ENCODE measurements at regions not wholly inside any gene's neighbourhood (a gene's known extent, or its start where the extent isn't known, plus 50 kb on each side); places are given as distances from the start of the nearest gene placed in this dataset.

DNA sequence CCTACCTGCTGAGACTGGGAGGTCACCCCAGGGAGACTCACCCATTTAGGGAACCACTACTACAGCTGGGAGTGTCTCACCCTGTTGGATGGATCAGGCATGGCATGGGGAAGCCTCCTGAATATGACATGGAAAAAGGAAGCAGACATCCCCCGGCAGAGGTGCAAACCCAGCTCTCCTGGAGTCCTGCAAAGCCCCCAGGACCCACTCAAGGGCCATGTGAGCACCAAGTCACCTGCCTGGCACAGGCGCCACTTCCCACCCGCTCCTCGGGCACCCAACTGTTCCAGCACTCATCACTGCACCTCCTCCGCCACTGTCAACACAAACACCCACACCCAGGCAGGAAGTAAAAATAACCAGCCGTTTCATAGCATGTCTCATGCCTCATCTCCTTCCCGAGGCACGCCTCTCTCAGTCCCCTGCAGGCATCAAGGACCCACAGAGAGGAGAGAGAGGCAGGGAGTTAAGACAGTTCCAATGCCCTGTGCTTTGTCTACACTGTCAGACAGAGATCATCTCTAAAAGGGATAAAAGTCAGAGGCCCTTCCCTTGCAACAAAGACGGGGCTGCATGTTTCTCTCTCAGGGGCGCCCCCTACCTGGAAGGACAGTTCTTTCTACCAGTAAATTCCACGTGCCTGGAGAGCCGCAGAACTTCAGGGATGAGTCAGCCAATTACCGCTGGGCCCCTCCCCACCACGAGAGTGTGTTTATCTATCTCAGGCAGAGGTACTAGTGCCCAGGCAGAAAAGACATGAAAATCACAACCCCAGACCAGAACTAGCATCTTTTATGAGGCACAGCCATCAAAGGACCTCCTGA, 150.1 kb upstream of the SOD1 start:
- peak overlapping the region; percentile 77 for H3K27ac Mint-ChIP-seq
- no peak overlapping the region for H3K4me3 Mint-ChIP-seq
- no peaks in the 10 kb centered on the region for H3K27me3 Mint-ChIP-seq (ENCODE audit: insufficient read depth)
- H3K9me3 Mint-ChIP-seq: no peaks in the 10 kb centered on the region
- peak; percentile 74 for TF ChIP-seq CTCF (conservative IDR thresholded peaks at IDR 0.05)
- 69 to 74% methylated on average over 9 to 14 of the region's 14 CpGs for WGBS, 2 experiments (ENCODE audit: insufficient coverage in 1 of 2, insufficient read length in 1 of 2)
- H3K4me1 Mint-ChIP-seq: peaks cover 35% of the 10 kb centered on the region
- DNase-seq: peak; percentile 93
- H3K4me1 ChIP-seq (ENCODE audit: control insufficient read depth, insufficient read depth, low read length): no peaks in the 10 kb centered on the region
- no peak overlapping the region for H3K27ac ChIP-seq (ENCODE audit: low read depth, low read length)
- H3K9ac ChIP-seq (ENCODE audit: extremely low read depth, low read length, poor library complexity, severe bottlenecking): no peak overlapping the region
- no peak overlapping the region for H3K4me3 ChIP-seq (ENCODE audit: low read length)
- H3K36me3 ChIP-seq (ENCODE audit: control insufficient read depth, insufficient read depth, low read length): no peaks in the 10 kb centered on the region
- no peaks in the 10 kb centered on the region for H3K9me3 ChIP-seq (ENCODE audit: control insufficient read depth, low read length)
- no peaks in the 10 kb centered on the region for H3K27me3 ChIP-seq (ENCODE audit: control insufficient read depth, insufficient read depth, low read length, poor library complexity, severe bottlenecking)
- no peaks in the 10 kb centered on the region for H3K36me3 Mint-ChIP-seq (ENCODE audit: low read depth)

- H3K4me1 ChIP-seq (ENCODE audit: control insufficient read depth, insufficient read depth, low read length): no peaks in the 10 kb centered on the region
- H3K4me3 ChIP-seq (ENCODE audit: low read length): no peak overlapping the region
- no peaks in the 10 kb centered on the region for H3K9me3 ChIP-seq (ENCODE audit: control insufficient read depth, low read length)
- Mint-ChIP-seq H3K27ac (no peak overlapping the region), H3K9me3 (no peaks in the 10 kb centered on the region), H3K4me3 (no peak overlapping the region), H3K27me3 (ENCODE audit: insufficient read depth) (no peaks in the 10 kb centered on the region), H3K36me3 (ENCODE audit: low read depth) (no peaks in the 10 kb centered on the region), H3K4me1 (peaks cover 34% of the 10 kb centered on the region)
- DNase-seq: no peak
- H3K36me3 ChIP-seq (ENCODE audit: control insufficient read depth, insufficient read depth, low read length): no peaks in the 10 kb centered on the region
- H3K27me3 ChIP-seq (ENCODE audit: control insufficient read depth, insufficient read depth, low read length, poor library complexity, severe bottlenecking): no peaks in the 10 kb centered on the region
- no peak overlapping the region for H3K27ac ChIP-seq (ENCODE audit: low read depth, low read length)
- H3K9ac ChIP-seq (ENCODE audit: extremely low read depth, low read length, poor library complexity, severe bottlenecking): no peak overlapping the region
- TF ChIP-seq CTCF (conservative IDR thresholded peaks at IDR 0.05): no peak
- WGBS, 2 experiments (ENCODE audit: insufficient coverage in 1 of 2, insufficient read length in 1 of 2): 73 to 79% methylated on average over 5 to 7 of the region's 7 CpGs
These were observed 153.5 kb upstream of the SOD1 start for GRCh38 chr21:31505975-31506374.

GRCh38 chr21:31503939-31504338, 155.6 kb upstream of the SOD1 start:
- Histone ChIP-seq H3K4me3 (ENCODE audit: low read length) (no peak overlapping the region), H3K27me3 (ENCODE audit: control insufficient read depth, insufficient read depth, low read length, poor library complexity, severe bottlenecking) (no peaks in the 10 kb centered on the region), H3K9ac (ENCODE audit: extremely low read depth, low read length, poor library complexity, severe bottlenecking) (no peak overlapping the region), H3K36me3 (ENCODE audit: control insufficient read depth, insufficient read depth, low read length) (no peaks in the 10 kb centered on the region), H3K4me1 (ENCODE audit: control insufficient read depth, insufficient read depth, low read length) (no peaks in the 10 kb centered on the region), H3K9me3 (ENCODE audit: control insufficient read depth, low read length) (no peaks in the 10 kb centered on the region), H3K27ac (ENCODE audit: low read depth, low read length) (no peak overlapping the region)
- DNase-seq: no peak
- Mint-ChIP-seq H3K4me1 (peaks cover 27% of the 10 kb centered on the region), H3K27me3 (ENCODE audit: insufficient read depth) (no peaks in the 10 kb centered on the region), H3K36me3 (ENCODE audit: low read depth) (no peaks in the 10 kb centered on the region), H3K9me3 (no peaks in the 10 kb centered on the region), H3K27ac (no peak overlapping the region), H3K4me3 (no peak overlapping the region)
- TF ChIP-seq CTCF (conservative IDR thresholded peaks at IDR 0.05): no peak
- WGBS, 2 experiments (ENCODE audit: insufficient coverage in 1 of 2, insufficient read length in 1 of 2): 92 to 97% methylated on average over 3 of the region's 3 CpGs

Measured in endodermal cell (in vitro differentiated cells).